Kidney (tissue), 13 donors: ENCODE measurements at regions not wholly inside any gene's neighbourhood (a gene's known extent, or its start where the extent isn't known, plus 50 kb on each side); places are given as distances from the start of the nearest gene placed in this dataset.

ENCODE experiments used
- DNase-seq, 5 donors: peaks; one replicate each; pipeline ENCODE4 v3.0.0-alpha.2; 2013 to 2020
- FAIRE-seq: peaks from 2 replicates; lab custom pipeline; 2012; peaks lifted over from hg19 to GRCh38; lab: Jason Lieb, UNC
- H3K27ac ChIP-seq, 2 donors: one replicate each; pipeline ENCODE4 v1.7.0; 2013; ENCODE audit warnings: low read depth in 2 of 2, low read length in 2 of 2, inconsistent platforms in 1 of 2
- H3K27me3 ChIP-seq: one replicate; pipeline ENCODE4 v1.7.1; 2013; ENCODE audit warnings: low read length, inconsistent platforms; ENCODE audit not compliant: control insufficient read depth, insufficient read depth
- H3K36me3 ChIP-seq, 3 donors: one replicate each; pipeline versions ENCODE4 v1.7.0 to v1.7.1; 2013; ENCODE audit warnings: low read length in 3 of 3, control low read depth in 1 of 3, inconsistent platforms in 1 of 3; ENCODE audit not compliant: insufficient read depth in 3 of 3, control insufficient read depth in 2 of 3
- H3K4me1 ChIP-seq, 3 donors: one replicate each; pipeline versions ENCODE4 v1.7.0 to v1.7.1; 2013; ENCODE audit warnings: low read length in 3 of 3, inconsistent platforms in 1 of 3, low read depth in 1 of 3; ENCODE audit not compliant: control insufficient read depth in 2 of 3, insufficient read depth in 2 of 3
- H3K4me3 ChIP-seq, 3 donors: one replicate each; pipeline versions ENCODE4 v1.7.0 to v1.8.1; 2013; ENCODE audit warnings: low read length in 3 of 3, control low read depth in 1 of 3, inconsistent platforms in 1 of 3
- H3K9ac ChIP-seq, 3 donors: one replicate each; pipeline versions ENCODE4 v1.7.0 to v1.7.1; 2013; ENCODE audit warnings: low read length in 3 of 3, control low read depth in 1 of 3, inconsistent platforms in 1 of 3
- H3K9me3 ChIP-seq, 3 donors: one replicate each; pipeline versions ENCODE4 v1.7.0 to v1.7.1; 2013; ENCODE audit warnings: low read length in 3 of 3, control low read depth in 1 of 3, inconsistent platforms in 1 of 3; ENCODE audit not compliant: control insufficient read depth in 2 of 3, insufficient read depth in 1 of 3
- CTCF ChIP-seq: IDR thresholded peaks from 3 replicates; pipeline ENCODE4 v1.5.1; 2012; ENCODE audit warnings: mild to moderate bottlenecking, moderate library complexity, borderline replicate concordance; ENCODE audit not compliant: insufficient read depth; ENCODE audit errors: extremely low read depth
- intact Hi-C: fragments of 100-400 bp; cut with DNase I; formaldehyde crosslinking; loops from one replicate; pipeline ENCODE4 v1.11.1; 2022
- donor health status: control.
- donor health status: control.
- donor health status: control.
- donor health status: control.
- donor health status: control.
- donor health status: DM: yes; HTN: yes; CAD: no.
- donor health status: Normal renal cell carcinoma (clear cell type).

- intact Hi-C loops = no loop called here
- no peak for FAIRE-seq
- H3K9ac ChIP-seq = no peak overlapping the region
- H3K4me3 ChIP-seq = no peak overlapping the region
- H3K27ac ChIP-seq = no peak overlapping the region
- no peak for TF ChIP-seq CTCF
- no peaks in the 10 kb centered on the region for H3K9me3 ChIP-seq
- peaks cover 0 to 4% (median 0%) of the 10 kb centered on the region in 3 donors for H3K4me1 ChIP-seq
- no peaks in the 10 kb centered on the region for H3K36me3 ChIP-seq
- DNase-seq = no peak
- no peaks in the 10 kb centered on the region for H3K27me3 ChIP-seq
Measured at GRCh38 chr16:65660390-65660789, 538.5 kb upstream of the CDH11 start.

DNA sequence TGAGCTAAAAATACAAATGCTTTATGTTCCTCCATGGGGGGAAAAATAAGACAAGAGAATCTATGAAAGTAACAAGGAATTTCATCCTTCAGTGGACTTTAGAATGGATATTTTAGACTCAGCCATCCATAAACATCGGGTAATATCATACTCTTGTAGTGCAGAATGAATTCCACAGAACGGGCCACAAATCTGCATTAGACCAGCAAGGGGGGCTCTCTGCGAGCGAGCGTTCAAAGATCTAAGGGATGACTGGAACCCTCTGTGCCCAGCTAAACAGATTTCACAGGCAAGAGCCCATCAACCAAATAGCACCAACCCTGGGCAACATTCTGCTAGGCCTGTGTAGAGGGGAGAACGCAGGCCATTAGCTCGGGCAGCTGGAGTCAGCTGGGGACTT lies 537.9 kb upstream of the CDH11 start:
- intact Hi-C loops = no loop called here
- DNase-seq = peak in 2 of 5 donors; percentile 58 to 67
- H3K27ac ChIP-seq = no peak overlapping the region
- peaks cover 0 to 4% (median 0%) of the 10 kb centered on the region in 3 donors for H3K4me1 ChIP-seq
- H3K36me3 ChIP-seq = no peaks in the 10 kb centered on the region
- H3K27me3 ChIP-seq = no peaks in the 10 kb centered on the region
- no peak overlapping the region for H3K9ac ChIP-seq
- no peak for TF ChIP-seq CTCF
- H3K9me3 ChIP-seq = no peaks in the 10 kb centered on the region
- no peak for FAIRE-seq
- H3K4me3 ChIP-seq = no peak overlapping the region

- TF ChIP-seq CTCF = no peak
- intact Hi-C loops = no loop called here
Measured at GRCh38 chr16:65658787-65659220, 536.9 kb upstream of the CDH11 start.

DNA sequence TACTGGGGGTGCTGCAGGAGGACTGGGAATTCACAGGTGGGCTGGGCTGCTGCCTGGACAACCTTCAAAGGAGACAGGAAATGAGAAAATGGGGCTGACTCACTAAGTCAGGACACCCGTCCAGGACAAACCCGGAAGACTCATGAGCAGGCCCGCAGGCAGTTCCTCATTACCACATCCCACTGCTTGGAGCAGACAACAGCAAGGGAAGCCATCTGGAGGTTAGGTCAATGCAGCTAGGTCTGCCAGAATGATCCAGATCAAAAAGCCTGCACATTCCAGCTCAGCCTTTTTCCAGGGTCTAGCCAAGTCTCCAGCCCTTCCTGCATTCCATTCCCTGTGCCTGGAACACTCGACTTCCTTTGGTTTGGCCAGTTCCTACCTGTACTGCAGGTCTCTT lies 536.5 kb upstream of the CDH11 start:
- H3K27me3 ChIP-seq = no peaks in the 10 kb centered on the region
- H3K4me1 ChIP-seq = peaks cover 0 to 4% (median 0%) of the 10 kb centered on the region in 3 donors
- no peaks in the 10 kb centered on the region for H3K36me3 ChIP-seq
- H3K27ac ChIP-seq = no peak overlapping the region
- no peak overlapping the region for H3K4me3 ChIP-seq
- no peak for TF ChIP-seq CTCF
- intact Hi-C loops = no loop called here
- FAIRE-seq = no peak
- H3K9ac ChIP-seq = no peak overlapping the region
- H3K9me3 ChIP-seq = no peaks in the 10 kb centered on the region
- peak in 1 of 5 donors; percentile 50 for DNase-seq

More at GRCh38 chr16:65658787-65659220, 536.9 kb upstream of the CDH11 start:
- Histone ChIP-seq H3K9ac (no peak overlapping the region), H3K36me3 (no peaks in the 10 kb centered on the region), H3K4me1 (peaks cover 0 to 4% (median 0%) of the 10 kb centered on the region in 3 donors), H3K9me3 (no peaks in the 10 kb centered on the region), H3K27me3 (no peaks in the 10 kb centered on the region), H3K4me3 (no peak overlapping the region), H3K27ac (no peak overlapping the region)
- no peak for FAIRE-seq
- no peak for DNase-seq
